ENCODE measurements at regions not wholly inside any gene's neighbourhood (a gene's known extent, or its start where the extent isn't known, plus 50 kb on each side); places are given as distances from the start of the nearest gene placed in this dataset.

DNA sequence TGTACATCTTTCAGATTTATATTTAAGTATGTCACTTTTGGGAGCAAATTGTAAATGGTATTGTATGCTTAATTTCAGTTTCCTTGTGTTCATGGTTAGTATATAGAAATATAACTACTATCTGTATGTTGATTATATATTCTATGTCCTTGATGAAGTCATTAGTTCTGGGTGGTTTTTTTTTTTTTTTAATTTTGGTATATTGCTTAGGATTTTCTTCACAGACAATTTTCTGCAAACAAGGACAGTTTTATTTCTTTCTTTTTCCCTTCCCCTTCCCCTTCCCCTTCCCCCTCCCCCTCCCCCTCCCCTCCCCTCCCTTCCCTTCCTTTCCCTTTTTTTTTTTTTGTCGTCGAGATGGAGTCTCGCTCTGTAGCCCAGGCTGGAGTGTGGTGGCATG lies 430.0 kb downstream of the TYW1 start:
- DNase-seq, result no peak

DNA sequence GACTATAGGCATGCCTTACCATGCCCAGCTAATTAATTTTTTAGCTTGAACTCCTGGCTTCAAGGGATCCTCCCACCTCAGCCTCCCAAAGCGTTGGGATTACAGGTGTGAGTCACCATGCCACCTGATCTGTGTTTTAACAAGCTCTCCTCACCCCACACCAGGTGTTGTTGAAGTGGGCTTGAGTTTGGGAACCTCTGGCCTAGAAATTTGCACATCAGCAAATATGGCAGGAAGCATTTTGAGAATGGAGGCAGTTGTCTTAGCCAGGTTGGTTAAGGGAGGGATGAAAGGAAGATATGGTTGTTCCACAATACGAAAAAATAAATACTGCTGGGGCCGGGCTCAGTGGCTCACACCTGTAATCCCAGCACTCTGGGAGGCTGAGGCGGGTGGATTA lies 433.1 kb downstream of the TYW1 start:
- no peak for DNase-seq

DNA sequence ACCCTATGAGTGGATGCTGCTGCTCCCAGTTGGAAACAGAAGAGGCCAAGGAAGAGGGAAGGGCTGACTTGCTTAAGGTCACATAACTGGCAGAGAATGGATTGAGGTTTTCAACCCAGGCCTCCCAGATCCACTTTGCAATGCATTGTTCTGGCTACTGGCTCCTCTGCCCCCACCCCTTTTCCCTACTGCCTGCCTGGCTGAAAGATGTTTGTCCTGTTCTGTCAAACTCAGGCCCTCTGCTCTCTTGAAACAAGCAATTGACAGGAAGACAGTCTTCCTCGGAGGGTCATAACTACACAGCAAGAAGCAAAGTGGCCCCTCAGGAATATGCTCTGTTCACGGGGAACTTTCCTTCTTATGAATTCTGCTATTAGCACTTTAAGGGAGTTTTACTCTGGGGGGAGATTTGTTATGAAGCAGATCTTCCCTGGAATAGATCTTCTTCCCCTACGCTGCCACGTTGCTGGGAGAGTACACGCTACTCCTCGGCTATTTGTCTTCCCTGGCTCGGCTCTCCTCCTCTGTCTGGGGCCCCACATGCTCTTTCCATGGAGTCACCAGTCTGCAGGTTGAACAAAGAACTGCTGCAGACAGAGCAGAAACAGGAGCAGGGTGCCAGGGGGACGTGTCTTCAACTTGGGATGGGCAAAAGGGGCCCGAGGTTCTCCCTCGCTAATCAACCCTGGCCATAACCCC lies 436.1 kb downstream of the TYW1 start:
- DNase-seq, result no peak

DNA sequence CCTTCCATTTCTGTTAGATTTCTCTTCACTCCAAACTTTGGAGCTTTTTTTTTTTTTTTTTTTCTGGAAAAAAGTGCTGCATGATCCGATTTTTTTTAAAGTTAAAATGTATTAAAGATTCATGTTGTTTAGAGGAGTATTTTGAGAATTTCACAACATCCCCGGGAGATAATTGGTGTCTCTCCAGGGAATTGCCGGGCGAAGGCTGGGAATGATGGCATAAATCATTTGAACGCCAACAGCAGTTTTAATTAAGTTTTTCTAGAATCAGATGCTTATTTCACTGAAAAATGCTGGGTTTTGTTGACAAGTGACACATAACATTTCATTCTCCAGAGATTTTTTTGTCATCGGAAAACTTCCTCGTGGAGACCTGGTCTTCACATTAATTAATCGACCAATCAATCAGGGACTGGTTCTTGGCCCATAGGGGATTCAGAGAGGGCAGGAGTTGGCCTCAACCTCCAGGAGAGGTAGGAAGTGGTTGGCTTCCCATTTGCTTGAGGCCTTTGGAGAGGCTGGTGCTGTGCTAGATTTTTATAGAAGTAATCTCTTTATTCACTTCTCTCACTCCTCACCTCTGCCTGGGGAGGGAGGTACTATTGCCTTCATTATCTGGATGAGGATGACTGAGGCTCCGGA lies 439.4 kb downstream of the TYW1 start:
- DNase-seq, result no peak

DNA sequence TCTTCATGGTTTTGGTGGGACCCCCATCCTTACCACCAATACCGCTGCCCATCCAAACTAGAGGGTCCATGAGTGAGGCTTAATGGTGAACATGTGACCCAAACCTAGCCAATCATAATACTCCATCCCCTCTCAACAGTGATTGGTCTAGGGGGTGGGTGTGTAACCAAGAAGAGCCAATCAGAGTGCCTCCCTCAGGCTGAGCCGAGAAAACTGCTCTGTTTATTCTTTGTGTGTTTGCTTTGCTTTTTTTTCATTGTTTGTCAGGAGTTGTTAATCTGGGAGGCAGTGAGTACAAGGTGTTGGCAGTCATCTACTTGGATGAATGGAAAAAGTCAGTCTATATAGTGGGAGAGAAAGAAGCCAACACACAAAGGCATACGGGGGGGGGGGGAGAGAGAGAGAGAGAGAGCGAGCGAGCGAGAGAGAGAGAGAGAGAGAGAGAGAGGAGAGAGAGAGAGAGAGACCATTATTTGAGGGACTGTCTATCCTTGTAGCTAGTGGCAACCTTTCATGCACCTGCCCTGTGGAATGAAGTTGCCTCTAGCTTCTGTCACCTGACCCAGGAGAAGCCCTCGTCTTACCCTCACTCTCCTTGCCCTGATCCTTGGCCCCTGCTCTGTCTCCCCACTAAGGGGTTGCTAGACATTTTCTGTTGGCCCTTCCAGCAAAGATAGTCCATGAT lies 441.7 kb downstream of the TYW1 start:
- no peak for DNase-seq

DNA sequence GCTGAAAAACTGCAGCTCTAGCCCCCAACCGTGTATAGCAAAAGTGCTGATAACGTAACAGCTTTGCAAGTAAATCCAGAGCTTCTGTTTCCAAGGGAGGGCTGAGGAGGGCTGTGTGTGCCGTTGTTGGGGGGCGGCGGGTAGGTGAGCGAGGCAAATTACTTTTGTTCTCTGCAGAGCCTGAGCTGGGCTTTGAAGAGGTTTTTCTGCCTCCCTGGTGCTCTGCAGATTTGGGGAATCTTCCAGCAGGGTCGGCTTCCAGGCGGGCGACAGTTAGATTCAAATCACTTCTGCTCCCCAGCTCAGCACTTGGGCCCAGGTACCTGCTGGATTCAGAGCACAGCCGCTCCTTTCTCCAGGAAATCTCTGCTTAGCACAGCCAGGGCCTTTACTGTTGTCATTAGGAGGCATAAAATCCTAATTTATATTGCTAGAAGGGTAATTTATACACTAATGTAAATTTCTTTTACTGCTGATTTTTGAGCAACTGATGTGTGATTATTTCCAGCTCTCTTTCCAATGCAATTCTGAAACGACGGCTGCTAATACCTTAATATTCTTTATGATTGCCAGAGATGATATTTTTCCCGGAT lies 442.4 kb downstream of the TYW1 start:
- DNase-seq, result no peak

DNA sequence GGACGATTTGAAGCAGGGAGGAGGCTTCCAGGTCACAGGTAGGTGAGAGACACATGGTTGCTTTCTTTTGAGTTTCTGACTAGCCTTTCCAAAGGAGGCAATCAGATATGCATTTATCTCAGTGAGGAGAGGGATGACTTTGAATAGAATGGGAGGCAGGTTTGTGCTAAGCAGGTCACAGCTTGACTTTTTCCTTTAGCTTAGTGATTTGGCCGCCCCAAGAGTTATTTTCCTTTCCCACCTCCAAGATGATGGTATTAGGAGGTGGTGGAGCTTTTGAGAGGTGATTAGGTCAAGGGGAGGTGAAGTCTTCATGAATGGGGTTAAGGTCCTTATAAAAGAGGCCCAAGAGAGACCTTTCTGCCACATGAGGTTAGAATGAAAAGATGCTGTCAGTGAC lies 443.7 kb downstream of the TYW1 start:
- DNase-seq, result no peak

DNA sequence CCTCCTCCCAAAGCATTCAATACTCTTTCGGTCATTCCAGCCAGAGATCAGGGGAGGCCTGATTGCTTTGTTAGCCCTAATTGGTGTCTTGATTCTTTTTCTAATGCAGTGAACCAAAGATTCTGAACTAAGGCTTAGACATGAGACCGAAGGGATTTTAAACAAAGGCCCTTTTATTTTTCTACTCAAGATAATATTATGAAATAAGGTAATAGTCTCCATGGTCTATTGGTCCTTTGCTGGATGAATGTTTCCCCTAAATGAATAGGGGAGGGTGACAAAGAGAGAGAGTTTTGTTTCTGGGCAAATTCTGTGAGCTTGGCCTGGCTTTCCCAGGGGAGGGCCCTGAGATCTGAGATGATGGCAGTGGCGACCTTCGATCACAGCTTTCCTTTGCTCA lies 449.1 kb downstream of the TYW1 start:
- DNase-seq, result no peak

DNA sequence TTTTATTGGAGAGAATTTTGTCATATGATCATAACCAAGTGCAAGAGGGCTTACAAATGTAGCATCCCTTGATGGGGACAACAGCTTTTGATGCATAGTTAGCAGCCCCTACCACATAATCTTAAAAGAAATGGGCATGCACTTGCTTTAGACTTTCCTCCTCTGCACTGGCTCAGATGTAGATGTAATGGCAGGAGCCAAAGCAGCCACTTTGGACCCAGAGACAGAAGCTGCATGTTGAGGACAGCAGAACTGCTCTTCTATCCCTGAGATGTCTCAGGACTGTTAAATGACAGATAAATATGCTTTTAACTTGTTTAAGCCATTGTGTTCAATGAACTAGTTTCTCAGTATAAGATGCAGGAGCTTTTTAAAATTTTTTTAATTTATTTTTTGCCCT lies 450.7 kb downstream of the TYW1 start:
- DNase-seq, result no peak

DNA sequence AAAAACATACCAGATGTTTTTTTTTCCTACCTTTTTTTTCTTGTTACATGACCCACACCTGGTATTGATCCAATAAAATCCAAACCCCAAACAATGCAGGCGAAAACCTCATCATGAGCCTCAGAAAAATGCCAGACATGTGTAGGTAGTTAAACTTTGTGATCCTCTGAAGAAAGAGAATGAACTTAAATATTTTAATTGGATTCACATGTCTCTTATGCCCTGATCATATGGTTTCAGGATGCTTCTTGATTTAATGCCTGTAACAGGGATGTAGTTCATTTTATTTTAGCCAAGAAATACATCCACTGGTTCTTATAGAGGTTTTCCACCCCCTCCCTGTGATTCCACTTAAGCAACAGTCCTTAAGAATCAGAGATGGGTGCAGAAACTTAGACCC lies 451.6 kb downstream of the TYW1 start:
- no peak for DNase-seq

DNA sequence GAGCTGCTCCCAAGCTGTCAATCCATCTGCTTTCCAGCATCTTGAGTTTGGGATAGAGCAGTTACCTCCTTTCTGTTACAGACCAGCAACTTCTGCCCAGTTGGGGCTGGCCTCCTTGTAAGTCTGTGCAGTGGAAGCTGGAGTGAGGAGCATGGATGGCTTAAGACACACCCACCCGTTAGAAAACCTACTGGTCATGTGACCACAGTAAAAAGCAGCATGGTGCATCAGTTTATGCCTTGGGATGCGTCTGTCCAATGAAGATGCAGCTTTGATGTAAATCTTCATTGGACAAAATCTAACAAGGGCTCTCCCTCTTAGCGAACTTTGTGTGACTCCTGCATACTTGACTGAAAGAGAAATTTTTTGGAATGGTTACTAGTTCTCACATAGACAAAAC lies 453.5 kb downstream of the TYW1 start:
- DNase-seq, result no peak

DNA sequence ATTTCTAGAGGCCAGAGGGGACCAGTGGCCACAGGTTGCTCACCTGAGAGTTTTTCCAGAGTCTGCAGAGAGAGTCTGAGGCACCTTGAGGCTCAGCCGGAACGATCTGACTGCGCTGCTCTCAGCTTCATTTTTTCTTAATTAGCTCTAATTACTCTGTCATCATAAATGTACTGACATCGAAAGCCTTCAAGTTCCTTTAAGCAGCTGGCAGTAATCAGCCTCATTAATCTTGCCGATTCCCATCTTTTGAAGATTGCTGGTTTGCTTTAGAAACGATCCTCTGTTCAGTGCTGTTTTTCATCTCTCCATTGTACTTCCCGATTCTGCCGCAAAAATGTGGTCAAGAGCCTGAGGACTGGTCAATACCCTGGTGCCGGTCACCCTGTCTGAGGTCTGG lies 454.7 kb downstream of the TYW1 start:
- no peak for DNase-seq

DNA sequence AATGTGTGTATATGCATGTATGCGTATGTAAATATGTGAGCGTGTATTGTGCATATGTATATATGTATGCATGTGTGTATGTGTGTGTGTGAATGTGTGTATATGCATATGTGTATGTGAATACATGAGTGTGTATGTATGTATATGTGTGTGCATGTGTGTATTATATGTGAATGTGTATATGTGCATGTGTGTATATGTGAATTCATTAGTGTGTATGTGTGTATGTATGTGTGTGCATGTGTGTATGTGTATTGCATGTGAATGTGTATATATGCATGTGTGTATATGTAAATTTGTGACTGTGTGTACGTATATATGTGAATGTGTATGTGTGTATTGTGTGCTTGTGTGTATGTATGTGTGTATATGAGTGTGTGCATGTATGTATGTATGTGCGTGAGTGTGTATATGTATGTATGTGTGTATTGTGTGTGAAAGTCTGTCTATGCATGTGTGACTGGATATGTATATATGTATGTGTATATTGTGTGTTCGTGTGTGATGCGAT lies 455.9 kb downstream of the TYW1 start:
- DNase-seq, result no peak

DNA sequence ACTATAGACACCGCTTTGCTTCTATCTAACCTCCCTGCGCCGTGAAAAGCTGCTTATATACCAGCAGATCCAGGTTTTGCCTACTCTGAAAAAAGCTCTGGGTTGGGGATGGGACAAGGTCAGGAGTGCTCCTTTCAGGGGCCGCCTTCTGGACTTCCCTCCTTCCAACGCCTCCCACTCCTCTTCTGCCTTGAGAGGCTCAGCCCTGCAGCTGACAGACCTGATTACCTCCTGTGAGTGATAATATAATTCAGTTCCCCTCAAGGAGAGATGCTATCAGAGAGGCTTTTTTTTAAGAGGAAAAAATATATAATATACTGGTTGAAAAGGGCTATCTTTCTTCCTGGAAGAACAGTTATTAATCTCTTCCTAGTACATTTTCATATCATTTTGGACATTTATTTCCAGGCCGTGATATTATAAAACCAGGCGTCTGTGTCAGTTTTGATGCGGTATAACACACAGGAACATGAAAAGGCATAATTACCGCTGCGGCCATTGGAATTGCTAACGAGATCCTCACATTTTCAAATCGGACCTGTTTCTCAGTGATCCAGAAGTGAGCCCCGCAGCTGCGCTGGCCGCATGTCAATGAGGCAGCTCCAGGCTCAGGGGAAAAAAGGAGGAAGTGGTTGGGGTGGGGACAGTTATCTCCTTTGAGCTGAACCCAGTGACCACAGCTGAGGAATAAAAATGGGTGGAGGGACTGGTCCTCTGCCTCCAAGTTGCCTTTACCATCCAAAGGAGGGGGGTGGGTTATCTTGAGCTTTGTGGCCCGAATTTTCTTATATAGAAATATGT lies 457.1 kb downstream of the TYW1 start:
- DNase-seq, result no peak

DNA sequence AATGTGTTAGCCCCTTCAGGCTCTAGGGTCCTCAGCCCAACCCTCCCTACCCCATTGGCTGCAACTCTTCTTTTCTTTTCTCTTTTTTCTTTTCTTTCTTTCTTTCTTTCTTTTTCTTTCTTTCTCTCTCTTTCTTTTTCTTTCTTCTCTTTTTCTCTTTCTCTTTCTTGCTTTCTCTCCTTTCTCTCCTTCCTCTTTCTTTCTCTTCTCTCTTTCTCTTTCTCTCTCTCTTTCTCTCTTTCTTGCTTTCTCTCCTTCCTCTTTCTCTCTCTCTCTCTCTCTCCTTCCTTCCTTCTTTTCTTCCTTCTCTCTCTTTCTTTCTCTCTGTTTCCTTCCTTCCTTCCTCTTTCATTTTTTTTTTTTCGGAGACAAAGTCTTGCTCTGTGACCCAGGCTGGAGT lies 458.9 kb downstream of the TYW1 start:
- no peak for DNase-seq

DNA sequence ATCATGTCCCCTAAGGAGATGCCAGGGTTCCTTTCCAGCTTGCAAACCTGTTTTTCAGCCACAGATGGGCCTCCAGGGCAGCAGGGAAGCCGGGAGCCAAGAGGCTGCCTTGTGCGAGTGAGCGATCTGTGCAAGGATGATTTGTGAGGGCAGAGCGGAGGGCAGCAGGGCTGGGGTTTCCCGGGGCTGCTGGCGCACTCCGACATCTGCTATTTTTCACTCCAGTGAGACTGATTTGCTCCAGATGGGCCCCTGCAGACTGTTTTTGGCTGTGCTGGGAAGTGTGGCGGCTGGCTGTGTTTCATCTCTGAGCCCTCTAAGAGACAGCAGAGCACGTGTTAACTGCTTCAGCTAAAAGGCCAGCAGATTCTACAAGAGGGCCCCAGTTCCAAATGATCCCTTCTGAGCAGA lies 466.2 kb downstream of the TYW1 start:
- no peak for DNase-seq

DNA sequence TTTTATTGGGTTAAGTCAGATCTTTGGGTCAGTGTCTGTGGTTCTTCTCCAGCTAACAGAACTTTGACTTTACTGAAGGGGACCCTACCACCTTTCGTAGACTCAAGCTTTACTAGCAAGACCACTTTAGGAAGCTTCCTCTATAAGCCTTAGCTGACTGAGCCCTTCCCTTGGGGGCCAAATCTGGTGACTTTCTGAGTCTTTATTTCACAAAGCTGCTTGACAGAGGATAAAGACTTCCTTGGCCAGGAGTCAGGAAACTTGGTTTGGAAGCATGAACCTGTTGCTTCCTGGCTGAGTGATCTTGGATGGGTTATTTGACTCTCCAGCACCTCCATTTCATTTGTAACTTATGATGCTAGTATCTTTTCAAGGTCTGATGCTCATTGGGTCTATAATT lies 466.7 kb downstream of the TYW1 start:
- no peak for DNase-seq

DNA sequence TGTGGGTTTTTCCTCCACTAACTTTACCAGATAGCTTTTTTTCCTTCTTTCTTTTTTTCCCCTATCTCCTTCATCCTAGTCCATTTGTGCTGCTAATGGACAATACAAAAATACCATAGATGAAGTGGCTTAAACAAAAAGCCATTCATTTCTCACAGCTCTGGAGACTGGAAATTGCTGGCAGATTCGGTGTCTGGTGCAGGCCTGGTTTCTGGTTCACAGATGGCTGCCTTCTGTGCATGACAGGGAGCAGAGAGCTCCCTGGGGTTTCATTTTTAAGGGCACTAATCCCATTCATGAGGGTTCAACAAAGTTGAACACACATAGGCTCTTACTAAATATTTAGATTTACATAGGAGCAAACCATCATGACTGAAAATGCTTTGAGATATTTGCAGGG lies 467.4 kb downstream of the TYW1 start:
- DNase-seq, result no peak

DNA sequence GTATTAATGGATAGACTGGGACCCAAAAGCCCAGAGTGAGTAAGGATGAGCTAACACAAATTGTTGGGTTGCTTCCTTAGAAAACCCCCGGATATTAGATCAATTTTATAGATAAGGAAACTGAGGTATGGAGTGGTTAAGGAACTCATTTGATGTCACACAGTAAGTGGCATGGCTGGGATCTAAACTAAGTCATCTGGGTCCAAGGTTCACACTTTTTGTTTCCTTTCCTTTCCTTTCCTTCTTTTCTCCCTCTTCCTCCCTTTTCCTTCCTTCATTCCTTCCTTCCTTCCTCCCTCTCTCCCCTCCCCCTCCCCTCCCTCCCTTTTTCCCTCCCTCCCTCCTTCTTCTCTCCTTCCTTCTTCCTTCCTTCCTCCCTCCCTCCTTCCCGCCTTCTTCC lies 469.5 kb downstream of the TYW1 start:
- DNase-seq, result no peak

DNA sequence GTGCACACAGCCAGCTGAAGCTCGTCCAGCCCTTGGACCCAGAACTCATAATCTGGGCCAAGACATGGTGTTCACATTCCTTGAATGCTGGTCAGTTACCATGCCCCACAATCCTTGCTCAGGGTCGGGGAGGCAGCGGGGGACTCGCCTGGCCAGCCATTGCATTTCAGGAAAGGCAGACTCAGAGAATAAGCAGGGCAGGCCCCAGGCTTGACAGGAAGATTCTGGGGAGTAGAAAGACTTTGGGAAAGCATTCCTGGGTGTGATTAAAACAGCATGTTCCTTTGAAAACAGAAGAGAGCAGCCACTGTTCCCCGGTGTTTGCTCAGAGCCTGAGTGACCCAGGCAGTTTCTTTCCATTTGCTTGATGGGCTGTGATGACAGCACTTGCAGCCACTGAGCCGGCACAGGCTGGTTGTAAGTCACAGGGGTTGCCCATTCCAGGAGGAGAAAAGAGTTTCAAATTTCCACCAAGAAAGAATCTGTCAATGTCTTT lies 473.7 kb downstream of the TYW1 start:
- DNase-seq, result no peak

DNA sequence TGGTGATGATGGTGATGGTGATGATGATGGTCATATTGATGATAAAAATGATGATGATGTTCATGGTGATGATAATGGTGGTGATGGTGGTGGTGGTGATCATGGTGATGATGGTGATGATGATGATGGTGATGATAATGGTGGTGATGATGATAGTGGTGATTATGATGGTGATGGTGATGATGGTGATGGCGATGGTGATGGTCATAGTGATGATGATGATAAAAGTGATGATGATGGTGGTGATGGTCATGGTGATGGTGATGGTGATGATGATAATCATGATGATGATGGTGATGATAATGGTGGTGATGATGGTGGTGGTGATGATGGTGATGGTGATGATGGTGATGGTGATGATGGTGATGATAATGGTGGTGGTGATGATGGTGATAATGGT lies 478.7 kb downstream of the TYW1 start:
- no peak for DNase-seq

DNA sequence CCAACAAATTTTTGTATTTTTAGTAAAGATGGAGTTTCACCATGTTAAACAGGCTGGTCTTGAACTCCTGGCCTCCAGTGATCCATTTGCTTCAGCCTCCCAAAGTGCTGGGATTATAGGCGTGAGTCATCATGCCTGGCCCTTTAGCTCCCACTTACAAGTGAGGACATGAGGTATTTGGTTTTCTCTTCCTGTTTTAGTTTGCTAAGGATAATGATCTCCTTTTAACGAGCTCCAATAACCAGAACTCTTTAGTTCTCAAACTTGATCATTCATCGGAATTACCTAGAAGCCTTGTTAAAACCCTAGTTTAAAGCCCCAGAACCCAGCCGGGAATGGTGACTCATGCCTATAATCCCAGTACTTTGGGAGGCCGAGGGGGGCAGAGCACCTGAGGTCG lies 481.4 kb downstream of the TYW1 start:
- no peak for DNase-seq
